Mesendoderm (in vitro differentiated cells): ENCODE measurements at regions not wholly inside any gene's neighbourhood (a gene's known extent, or its start where the extent isn't known, plus 50 kb on each side); places are given as distances from the start of the nearest gene placed in this dataset.
"Not testable (repeated sequence)": the region's sequence is repeated elsewhere in the genome, so short reads cannot be mapped to it uniquely, and the experiment has no call there.

Experiments
- DNase-seq: peaks from one replicate; pipeline ENCODE4 v3.0.0; 2013
- H2AK5ac ChIP-seq: 2 replicates; pipeline ENCODE4 v1.6.1; 2013; ENCODE audit warnings: low read length, inconsistent platforms
- H2BK120ac ChIP-seq: 2 replicates; pipeline ENCODE4 v1.6.1; 2013; ENCODE audit warnings: low read depth, mild to moderate bottlenecking, low read length, moderate library complexity, mixed read lengths
- H2BK15ac ChIP-seq: replicated peaks from 2 replicates; pipeline ENCODE4 v1.6.1; 2013; ENCODE audit warnings: low read depth, mild to moderate bottlenecking, moderate library complexity
- H2BK5ac ChIP-seq: 2 replicates; pipeline ENCODE4 v1.6.1; 2013; ENCODE audit warnings: low read length, inconsistent platforms
- H3K18ac ChIP-seq: 2 replicates; pipeline ENCODE4 v1.6.1; 2013; ENCODE audit warnings: mild to moderate bottlenecking, low read length, mixed read lengths
- H3K23ac ChIP-seq: one replicate; pipeline ENCODE4 v1.6.1; 2013; ENCODE audit warnings: low read length
- H3K27ac ChIP-seq: 2 replicates; pipeline ENCODE4 v1.5.1; 2013; ENCODE audit warnings: low read depth, mild to moderate bottlenecking, inconsistent platforms, low read length, moderate library complexity
- H3K27me3 ChIP-seq: 2 replicates; pipeline ENCODE4 v1.6.1; 2013; ENCODE audit warnings: low read length, control low read depth, mild to moderate bottlenecking, inconsistent platforms; ENCODE audit not compliant: insufficient read depth, poor library complexity
- H3K36me3 ChIP-seq: 2 replicates; pipeline ENCODE4 v1.6.1; 2013; ENCODE audit warnings: low read length, inconsistent platforms; ENCODE audit not compliant: control insufficient read depth, insufficient read depth
- H3K4ac ChIP-seq: one replicate; pipeline ENCODE4 v1.6.1; 2013; ENCODE audit warnings: low read depth, mild to moderate bottlenecking, low read length, moderate library complexity
- H3K4me1 ChIP-seq: 2 replicates; pipeline ENCODE4 v1.6.1; 2013; ENCODE audit warnings: low read depth, low read length, inconsistent platforms; ENCODE audit not compliant: control insufficient read depth
- H3K4me2 ChIP-seq: 2 replicates; pipeline ENCODE4 v1.6.1; 2013; ENCODE audit warnings: low read length
- H3K4me3 ChIP-seq: 2 replicates; pipeline ENCODE4 v1.5.1; 2013; ENCODE audit warnings: mild to moderate bottlenecking, low read length
- H3K56ac ChIP-seq: one replicate; pipeline ENCODE4 v1.6.1; 2013; ENCODE audit warnings: low read length
- H3K79me1 ChIP-seq: 2 replicates; pipeline ENCODE4 v1.6.1; 2013; ENCODE audit warnings: low read length, inconsistent platforms
- H3K79me2 ChIP-seq: 2 replicates; pipeline ENCODE4 v1.6.1; 2013; ENCODE audit warnings: mild to moderate bottlenecking, low read length; ENCODE audit not compliant: control insufficient read depth, insufficient read depth
- H3K9ac ChIP-seq: 2 replicates; pipeline ENCODE4 v1.6.1; 2013; ENCODE audit warnings: low read length, inconsistent platforms
- H4K5ac ChIP-seq: one replicate; pipeline ENCODE4 v1.6.1; 2013; ENCODE audit warnings: low read length
- H4K8ac ChIP-seq: one replicate; pipeline ENCODE4 v1.6.1; 2013; ENCODE audit warnings: low read depth, mild to moderate bottlenecking, control low read depth, low read length, moderate library complexity
- WGBS: extraction: QIAGEN DNeasy Blood & Tissue Kit; methylation state at CpG from one replicate; pipeline ENCODE4 v1.1.7; 2013; ENCODE audit warnings: low lambda C conversion rate, missing lambda C conversion rate; ENCODE audit not compliant: insufficient coverage; ENCODE audit errors: extremely low coverage; 5-methylcytosine and 5-hydroxymethylcytosine counted together

- Histone ChIP-seq H3K79me1 (no peaks in the 10 kb centered on the region), H2BK15ac (no peak overlapping the region), H4K8ac (no peak overlapping the region), H4K5ac (no peak overlapping the region), H3K18ac (no peak overlapping the region), H3K9ac (no peak overlapping the region), H3K27ac (no peak overlapping the region), H2BK5ac (no peak overlapping the region), H3K56ac (no peak overlapping the region), H3K4me1 (no peaks in the 10 kb centered on the region), H3K4ac (no peak overlapping the region), H3K23ac (no peak overlapping the region), H3K4me3 (no peak overlapping the region), H3K79me2 (no peaks in the 10 kb centered on the region), H3K4me2 (no peak overlapping the region), H2AK5ac (no peak overlapping the region), H2BK120ac (no peak overlapping the region), H3K27me3 (no peaks in the 10 kb centered on the region), H3K36me3 (no peaks in the 10 kb centered on the region)
- no peak for DNase-seq
These were observed 119.5 kb upstream of the RIMBP3 start for GRCh38 chr22:18731075-18731666.

- not testable (repeated sequence) for H2BK120ac ChIP-seq
- DNase-seq: peak; percentile 93
These were observed 118.7 kb upstream of the RIMBP3 start for GRCh38 chr22:18730410-18730809.

More at GRCh38 chr22:18730410-18730809, 118.7 kb upstream of the RIMBP3 start:
- not testable (repeated sequence) for H3K27me3 ChIP-seq, H3K4me1 ChIP-seq, H3K27ac ChIP-seq, H2AK5ac ChIP-seq, H3K23ac ChIP-seq, H3K36me3 ChIP-seq, H3K9ac ChIP-seq, H3K4me2 ChIP-seq, H3K4me3 ChIP-seq, H2BK5ac ChIP-seq, H3K79me1 ChIP-seq, H3K18ac ChIP-seq, H4K5ac ChIP-seq, H3K79me2 ChIP-seq, H2BK15ac ChIP-seq, H3K4ac ChIP-seq, H4K8ac ChIP-seq, H3K56ac ChIP-seq
- WGBS: no CpG with 5 or more reads among the region's 3 CpGs
